Activated B cell treated with CpG ODN at 0.5 μM for 24 hours (primary cell): ENCODE measurements at regions not wholly inside any gene's neighbourhood (a gene's known extent, or its start where the extent isn't known, plus 50 kb on each side); places are given as distances from the start of the nearest gene placed in this dataset.
"Not testable (repeated sequence)": the region's sequence is repeated elsewhere in the genome, so short reads cannot be mapped to it uniquely, and the experiment has no call there.

Source experiments
- ATAC-seq: fragments of 200-7000 bp; cut with Tn5 transposase; one replicate; pipeline ENCODE4 v1.10.0; 2021; ENCODE audit warnings: low read depth, mild to moderate bottlenecking, moderate library complexity
- CTCF ChIA-PET: fragments of 350-600 bp; sonication (Branson Sonifier 250); formaldehyde crosslinking; loops from one replicate; lab custom pipeline; 2021; ENCODE audit warnings: antibody characterized with exemption; lab: Charles Lee
- POLR2A ChIA-PET: fragments of 350-600 bp; sonication (Branson Sonifier 250); formaldehyde crosslinking; loops from one replicate; lab custom pipeline; 2021; ENCODE audit warnings: antibody characterized with exemption; lab: Charles Lee
- DNase-seq: peaks from one replicate; pipeline ENCODE4 v3.0.0; 2022
- H3K27ac Mint-ChIP-seq: one replicate; pipeline ENCODE4 v1.8.0; 2020; ENCODE audit warnings: mixed read lengths
- H3K27me3 Mint-ChIP-seq: one replicate; pipeline ENCODE4 v1.8.0; 2021; ENCODE audit warnings: mixed read lengths
- H3K36me3 Mint-ChIP-seq: one replicate; pipeline ENCODE4 v1.8.0; 2021; ENCODE audit warnings: low read depth, mixed read lengths
- H3K4me1 Mint-ChIP-seq: one replicate; pipeline ENCODE4 v1.8.0; 2021; ENCODE audit warnings: mixed read lengths
- H3K4me3 Mint-ChIP-seq: one replicate; pipeline ENCODE4 v1.8.0; 2020; ENCODE audit warnings: mild to moderate bottlenecking, mixed read lengths
- H3K9me3 Mint-ChIP-seq: one replicate; pipeline ENCODE4 v1.8.0; 2020; ENCODE audit warnings: mixed read lengths
- CTCF ChIP-seq: fragments of 200-600 bp; IDR thresholded peaks from one replicate; pipeline ENCODE4 v1.8.0; 2022; ENCODE audit warnings: antibody characterized with exemption, mild to moderate bottlenecking
- intact Hi-C: fragments of 100-400 bp; cut with micrococcal nuclease; formaldehyde crosslinking; loops from one replicate; pipeline ENCODE4 v1.15.1; 2024

GRCh38 chrX:444305-444704 is 57.6 kb upstream of the PPP2R3B start:
- H3K9me3 Mint-ChIP-seq, result peaks cover 7% of the 10 kb centered on the region
- DNase-seq (no peak), ATAC-seq (no peak)
- ChIA-PET POLR2A (no interaction called here), CTCF (no interaction called here)
- no peak overlapping the region for H3K27ac Mint-ChIP-seq
- H3K4me3 Mint-ChIP-seq, result no peak overlapping the region
- no peak for TF ChIP-seq CTCF
- no peaks in the 10 kb centered on the region for H3K36me3 Mint-ChIP-seq
- no peaks in the 10 kb centered on the region for H3K27me3 Mint-ChIP-seq
- no peaks in the 10 kb centered on the region for H3K4me1 Mint-ChIP-seq
- intact Hi-C loops, result no loop called here

GRCh38 chrX:445727-446126 is 59.0 kb upstream of the PPP2R3B start:
- CTCF ChIA-PET, result no interaction called here
- no peak overlapping the region for H3K4me3 Mint-ChIP-seq

DNA sequence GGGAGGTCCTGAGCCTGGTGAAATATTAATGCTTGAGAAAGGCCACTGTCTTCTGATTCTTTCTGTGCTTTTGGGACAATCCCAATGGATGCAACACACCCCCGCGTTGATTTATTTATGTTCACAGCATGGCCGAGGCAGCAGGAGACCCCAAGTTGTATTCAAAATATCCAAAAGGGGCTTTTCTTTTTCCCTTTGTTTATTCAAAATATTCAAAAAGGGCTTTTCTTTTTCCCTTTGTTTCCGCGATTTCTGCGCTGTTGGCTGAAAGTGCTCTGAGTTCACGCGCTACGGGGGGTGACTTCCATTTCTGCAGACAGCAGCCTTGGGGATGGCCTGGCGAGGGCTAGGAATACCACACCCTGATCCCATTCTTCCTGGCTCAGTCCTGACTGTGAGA is 59.5 kb upstream of the PPP2R3B start:
- H3K27ac Mint-ChIP-seq, result no peak overlapping the region
- no peaks in the 10 kb centered on the region for H3K9me3 Mint-ChIP-seq
- intact Hi-C loops, result no loop called here
- POLR2A ChIA-PET, result no interaction called here
- no peak for ATAC-seq
- H3K27me3 Mint-ChIP-seq, result no peaks in the 10 kb centered on the region
- DNase-seq, result no peak
- no peak for TF ChIP-seq CTCF
- H3K36me3 Mint-ChIP-seq, result no peaks in the 10 kb centered on the region
- no peak overlapping the region for H3K4me3 Mint-ChIP-seq
- CTCF ChIA-PET, result no interaction called here
- H3K4me1 Mint-ChIP-seq, result no peaks in the 10 kb centered on the region

More at GRCh38 chrX:445727-446126, 59.0 kb upstream of the PPP2R3B start:
- Mint-ChIP-seq H3K27ac (no peak overlapping the region), H3K4me1 (no peaks in the 10 kb centered on the region), H3K36me3 (no peaks in the 10 kb centered on the region), H3K27me3 (no peaks in the 10 kb centered on the region), H3K9me3 (no peaks in the 10 kb centered on the region)
- POLR2A ChIA-PET, result no interaction called here
- TF ChIP-seq CTCF, result no peak
- intact Hi-C loops, result no loop called here
- no peak for DNase-seq
- no peak for ATAC-seq

DNA sequence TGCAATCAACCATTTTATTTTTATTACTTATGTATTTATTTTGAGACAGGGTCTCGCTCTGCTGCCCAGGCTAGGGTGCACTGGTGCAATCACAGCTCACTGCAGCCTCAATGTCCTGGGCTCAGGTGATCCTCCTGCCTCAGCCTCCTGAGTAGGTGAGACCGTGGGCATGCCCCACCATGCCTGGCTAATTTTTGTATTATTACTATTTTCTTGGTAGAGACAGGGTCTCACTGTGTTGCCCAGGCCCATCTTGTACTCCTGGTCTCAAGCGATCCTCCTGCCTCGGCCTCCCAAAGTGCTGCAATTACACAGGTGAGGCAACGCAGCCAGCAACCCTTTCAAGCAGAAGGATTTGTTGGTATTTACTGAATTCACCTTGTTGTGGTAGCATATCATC is 60.3 kb upstream of the PPP2R3B start:
- ChIA-PET POLR2A (no interaction called here), CTCF (no interaction called here)
- ATAC-seq (no peak), DNase-seq (no peak)
- Mint-ChIP-seq H3K4me1 (no peaks in the 10 kb centered on the region), H3K4me3 (no peak overlapping the region), H3K36me3 (no peaks in the 10 kb centered on the region), H3K9me3 (no peaks in the 10 kb centered on the region), H3K27me3 (peaks cover under 1% of the 10 kb centered on the region), H3K27ac (no peak overlapping the region)
- no peak for TF ChIP-seq CTCF
- intact Hi-C loops, result no loop called here

DNA sequence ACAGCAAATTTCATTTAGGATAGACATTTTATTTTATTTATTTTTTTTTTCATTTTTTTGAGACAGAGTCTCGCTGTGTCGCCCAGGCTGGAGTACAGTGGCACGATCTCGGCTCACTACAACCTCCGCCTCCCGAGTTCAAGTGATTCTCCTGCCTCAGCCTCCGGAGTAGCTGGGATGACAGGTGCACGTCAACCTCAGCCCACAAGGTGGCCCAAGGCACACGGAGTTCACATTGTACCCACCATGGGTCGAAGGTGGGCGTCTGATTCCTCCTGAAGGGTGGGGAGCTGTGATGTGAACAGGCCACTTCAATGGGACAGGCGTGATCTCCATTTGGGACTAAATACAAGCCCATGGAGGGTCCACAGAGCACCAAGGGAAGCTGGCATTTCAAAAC is 65.0 kb upstream of the PPP2R3B start:
- CTCF ChIA-PET, POLR2A ChIA-PET, intact Hi-C loops, H3K27me3 Mint-ChIP-seq, H3K27ac Mint-ChIP-seq, DNase-seq, H3K4me3 Mint-ChIP-seq, H3K36me3 Mint-ChIP-seq, ATAC-seq, H3K4me1 Mint-ChIP-seq, H3K9me3 Mint-ChIP-seq: not testable (repeated sequence)

- intact Hi-C loops, result no loop called here
- H3K4me1 Mint-ChIP-seq, result no peaks in the 10 kb centered on the region
- H3K36me3 Mint-ChIP-seq, result no peaks in the 10 kb centered on the region
- H3K4me3 Mint-ChIP-seq, result no peak overlapping the region
- ChIA-PET POLR2A (no interaction called here), CTCF (no interaction called here)
- DNase-seq (no peak), ATAC-seq (no peak)
- TF ChIP-seq CTCF, result no peak
- H3K9me3 Mint-ChIP-seq, result no peaks in the 10 kb centered on the region
- H3K27me3 Mint-ChIP-seq, result peaks cover 3% of the 10 kb centered on the region
- no peak overlapping the region for H3K27ac Mint-ChIP-seq
Observed at GRCh38 chrX:452598-452997, 65.9 kb upstream of the PPP2R3B start.

- H3K9me3 Mint-ChIP-seq, ATAC-seq, CTCF ChIA-PET, H3K27me3 Mint-ChIP-seq, H3K36me3 Mint-ChIP-seq, H3K4me1 Mint-ChIP-seq, H3K4me3 Mint-ChIP-seq, intact Hi-C loops, H3K27ac Mint-ChIP-seq, POLR2A ChIA-PET, DNase-seq: not testable (repeated sequence)
Observed at GRCh38 chrX:454514-454913, 67.8 kb upstream of the PPP2R3B start.
